H1 (cell line): ENCODE measurements at regions not wholly inside any gene's neighbourhood (a gene's known extent, or its start where the extent isn't known, plus 50 kb on each side); places are given as distances from the start of the nearest gene placed in this dataset.

ENCODE experiments used
- CTCF ChIA-PET: fragments of 300-600 bp; sonication (Branson Sonifier 250); formaldehyde crosslinking; loops from one replicate; lab custom pipeline; 2021; ENCODE audit not compliant: partially characterized antibody; lab: Charles Lee
- POLR2A ChIA-PET: fragments of 300-600 bp; sonication (Branson Sonifier 250); formaldehyde crosslinking; loops from one replicate; lab custom pipeline; 2021; ENCODE audit warnings: inconsistent platforms; ENCODE audit not compliant: partially characterized antibody; lab: Charles Lee
- DNase-seq, 2 experiments: peaks; one replicate each; pipeline versions ENCODE4 v3.0.0 to v3.0.0-alpha.2; 2010 to 2022; ENCODE audit warnings: low spot score in 2 of 2, low read depth in 1 of 2, mixed read lengths in 1 of 2
- FAIRE-seq: peaks from 2 replicates; lab custom pipeline; 2011; peaks lifted over from hg19 to GRCh38; lab: Jason Lieb, UNC
- H2AFZ ChIP-seq: 2 replicates; pipeline ENCODE4 v1.8.1; 2012; ENCODE audit warnings: low read length, inconsistent platforms
- H2AK5ac ChIP-seq: 2 replicates; pipeline ENCODE4 v1.6.1; 2013; ENCODE audit warnings: low read depth, low read length
- H2BK120ac ChIP-seq: replicated peaks from 2 replicates; pipeline ENCODE3; 2013; ENCODE audit warnings: low read depth, low read length, inconsistent platforms
- H2BK12ac ChIP-seq: 2 replicates; pipeline ENCODE4 v1.6.1; 2013; ENCODE audit warnings: low read depth, low read length
- H2BK15ac ChIP-seq: 2 replicates; pipeline ENCODE4 v1.6.1; 2013; ENCODE audit warnings: low read length
- H2BK20ac ChIP-seq: 2 replicates; pipeline ENCODE4 v1.6.1; 2013; ENCODE audit warnings: low read length
- H2BK5ac ChIP-seq: 2 replicates; pipeline ENCODE4 v1.6.1; 2013; ENCODE audit warnings: low read depth, low read length
- H3K14ac ChIP-seq: 2 replicates; pipeline ENCODE4 v1.6.1; 2013; ENCODE audit warnings: inconsistent platforms; ENCODE audit not compliant: insufficient read length
- H3K18ac ChIP-seq: 2 replicates; pipeline ENCODE4 v1.6.1; 2013; ENCODE audit warnings: low read length; ENCODE audit errors: extremely low read depth
- H3K23ac ChIP-seq: 2 replicates; pipeline ENCODE4 v1.6.1; 2013; ENCODE audit warnings: inconsistent platforms; ENCODE audit not compliant: insufficient read length
- H3K23me2 ChIP-seq: 2 replicates; pipeline ENCODE4 v1.6.1; 2013; ENCODE audit warnings: low read depth, low read length
- H3K27ac ChIP-seq: 2 replicates; pipeline ENCODE4 v1.6.1; 2011; ENCODE audit warnings: low read depth, low read length, inconsistent platforms
- H3K27me3 ChIP-seq, 4 experiments: replicated peaks in 1 of 4; 1 replicate in 1 of 4; 2 replicates in 3 of 4; pipeline versions ENCODE4 v1.6.1 to v1.8.1; 2011 to 2013; ENCODE audit warnings: low read length in 3 of 4, mild to moderate bottlenecking in 3 of 4, inconsistent platforms in 2 of 4, mixed read lengths in 2 of 4, moderate library complexity in 1 of 4; ENCODE audit not compliant: control insufficient read depth in 3 of 4, insufficient read depth in 3 of 4; ENCODE audit errors: extremely low read depth in 1 of 4
- H3K36me3 ChIP-seq, 4 experiments: 2 replicates each; pipeline versions ENCODE4 v1.6.1 to v1.8.1; 2011 to 2013; ENCODE audit warnings: mild to moderate bottlenecking in 4 of 4, low read length in 3 of 4, moderate library complexity in 2 of 4, control low read depth in 1 of 4, inconsistent platforms in 1 of 4; ENCODE audit not compliant: insufficient read depth in 4 of 4, control insufficient read depth in 2 of 4
- H3K4ac ChIP-seq: replicated peaks from 2 replicates; pipeline ENCODE3; 2013; ENCODE audit warnings: low read length, low read depth, mixed read lengths, inconsistent platforms; ENCODE audit not compliant: insufficient read length
- H3K4me1 ChIP-seq, 4 experiments: replicated peaks in 1 of 4; 1 replicate in 1 of 4; 2 replicates in 3 of 4; pipeline versions ENCODE4 v1.6.1 to v1.8.1; 2011 to 2013; ENCODE audit warnings: low read length in 3 of 4, inconsistent platforms in 2 of 4, mixed read lengths in 1 of 4; ENCODE audit not compliant: insufficient read depth in 4 of 4, control insufficient read depth in 3 of 4
- H3K4me2 ChIP-seq, 2 experiments: 2 replicates each; pipeline versions ENCODE4 v1.6.1 to v1.8.1; 2011 to 2013; ENCODE audit warnings: low read depth in 2 of 2, low read length in 2 of 2, control low read depth in 1 of 2, inconsistent platforms in 1 of 2, mild to moderate bottlenecking in 1 of 2; ENCODE audit not compliant: insufficient read depth in 1 of 2
- H3K4me3 ChIP-seq, 4 experiments: fragments of 200-600, 300-600 bp in 1 of 4; sonication (generic), shearing (Covaris generic), sonication (Bioruptor Twin) in 1 of 4; 2 replicates each; pipeline versions ENCODE4 v1.5.1 to v1.8.1; 2011 to 2016; ENCODE audit warnings: low read length in 4 of 4, low read depth in 3 of 4, control low read depth in 2 of 4, inconsistent platforms in 2 of 4, mild to moderate bottlenecking in 2 of 4, mixed read lengths in 1 of 4, moderate library complexity in 1 of 4; ENCODE audit not compliant: insufficient read depth in 2 of 4; ENCODE audit errors: extremely low read depth in 1 of 4
- H3K56ac ChIP-seq: replicated peaks from 2 replicates; pipeline ENCODE3; 2013; ENCODE audit warnings: low read depth, mild to moderate bottlenecking, mixed read lengths, low read length, inconsistent platforms; ENCODE audit not compliant: insufficient read length
- H3K79me1 ChIP-seq: 2 replicates; pipeline ENCODE4 v1.6.1; 2013; ENCODE audit warnings: low read depth, low read length, control low read depth
- H3K79me2 ChIP-seq, 2 experiments: 2 replicates each; pipeline versions ENCODE4 v1.6.1 to v1.8.1; 2012 to 2013; ENCODE audit warnings: low read length in 2 of 2, mild to moderate bottlenecking in 2 of 2, inconsistent platforms in 1 of 2; ENCODE audit not compliant: insufficient read depth in 2 of 2, control insufficient read depth in 1 of 2
- H3K9ac ChIP-seq, 4 experiments: replicated peaks in 1 of 4; 1 replicate in 1 of 4; 2 replicates in 3 of 4; pipeline versions ENCODE4 v1.6.1 to v1.8.1; 2011 to 2013; ENCODE audit warnings: low read depth in 3 of 4, low read length in 3 of 4, control low read depth in 2 of 4, mild to moderate bottlenecking in 2 of 4, moderate library complexity in 2 of 4, inconsistent platforms in 1 of 4; ENCODE audit errors: extremely low read depth in 1 of 4
- H3K9me3 ChIP-seq, 2 experiments: 2 replicates each; pipeline versions ENCODE4 v1.6.1 to v1.8.1; 2012 to 2013; ENCODE audit warnings: mild to moderate bottlenecking in 2 of 2, moderate library complexity in 2 of 2, control low read depth in 1 of 2, inconsistent platforms in 1 of 2, low read depth in 1 of 2, low read length in 1 of 2, mixed read lengths in 1 of 2; ENCODE audit not compliant: insufficient read depth in 2 of 2
- H4K20me1 ChIP-seq, 2 experiments: replicated peaks in 1 of 2; 2 replicates each; pipeline versions ENCODE3 to v1.8.1; 2011 to 2013; ENCODE audit warnings: inconsistent platforms in 2 of 2, low read length in 2 of 2, mild to moderate bottlenecking in 1 of 2; ENCODE audit not compliant: insufficient read depth in 2 of 2, control insufficient read depth in 1 of 2
- H4K5ac ChIP-seq: 2 replicates; pipeline ENCODE4 v1.6.1; 2013; ENCODE audit warnings: low read length, low read depth, mixed read lengths, inconsistent platforms; ENCODE audit not compliant: insufficient read length
- H4K8ac ChIP-seq: 2 replicates; pipeline ENCODE4 v1.8.0; 2013; ENCODE audit warnings: mild to moderate bottlenecking, moderate library complexity, low read length, inconsistent platforms; ENCODE audit not compliant: insufficient read depth; ENCODE audit errors: extremely low read depth
- H4K91ac ChIP-seq: replicated peaks from 2 replicates; pipeline ENCODE3; 2013; ENCODE audit warnings: low read length, mixed read lengths, inconsistent platforms; ENCODE audit not compliant: insufficient read length
- FOSL1 ChIP-seq: IDR thresholded peaks from 2 replicates; pipeline ENCODE4 v1.6.1; 2011; ENCODE audit warnings: mild to moderate bottlenecking, low read depth, low read length, moderate library complexity; ENCODE audit not compliant: insufficient read depth
- SIX5 ChIP-seq: IDR thresholded peaks from 2 replicates; pipeline ENCODE4 v1.6.1; 2011; ENCODE audit warnings: mild to moderate bottlenecking, low read depth, low read length
- SP2 ChIP-seq: IDR thresholded peaks from 2 replicates; pipeline ENCODE4 v1.6.1; 2012; ENCODE audit warnings: mild to moderate bottlenecking, low read length, inconsistent platforms
- TAF1 ChIP-seq: IDR thresholded peaks from 2 replicates; pipeline ENCODE4 v1.6.1; 2011; ENCODE audit warnings: mild to moderate bottlenecking, low read depth, low read length
- WGBS, 2 experiments: shearing (Covaris generic) in 1 of 2; methylation state at CpG; one replicate each; pipeline versions ENCODE4 v1.1.6 to v1.1.7; 2013 to 2015; ENCODE audit warnings: low lambda C conversion rate in 2 of 2, mixed read lengths in 2 of 2, inconsistent platforms in 1 of 2, low coverage in 1 of 2, missing lambda C conversion rate in 1 of 2; ENCODE audit not compliant: insufficient replicate concordance in 2 of 2, insufficient coverage in 1 of 2, insufficient read length in 1 of 2; ENCODE audit errors: extremely low coverage in 1 of 2, missing lambda C conversion rate in 1 of 2; 5-methylcytosine and 5-hydroxymethylcytosine counted together

DNA sequence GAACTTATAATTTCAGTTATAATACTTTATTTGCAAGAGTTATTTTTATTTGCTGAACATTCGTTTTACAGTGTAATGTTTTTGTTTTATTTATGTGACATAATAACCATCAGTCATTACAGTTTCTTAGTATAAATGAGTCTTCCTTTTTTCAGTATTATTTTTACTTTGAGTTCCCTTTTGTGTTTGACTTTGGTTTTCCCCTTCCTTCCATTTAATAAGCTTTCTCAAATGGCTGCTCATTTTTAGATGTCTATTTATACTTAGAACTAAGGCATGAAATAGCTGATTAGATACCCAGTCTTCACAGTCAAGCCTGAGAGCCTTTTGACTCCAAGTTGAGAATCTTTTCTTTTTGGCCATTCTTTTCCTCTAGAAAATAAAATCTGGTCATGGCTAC lies 404.5 kb downstream of the LRFN5 start:
- Histone ChIP-seq H3K4me1 (no peaks in the 10 kb centered on the region), H2AK5ac (no peak overlapping the region), H3K4me3 (no peak overlapping the region), H2BK12ac (no peak overlapping the region), H3K36me3 (no peaks in the 10 kb centered on the region), H2BK20ac (no peak overlapping the region), H3K79me2 (no peaks in the 10 kb centered on the region), H2BK120ac (no peak overlapping the region), H3K4ac (no peak overlapping the region), H3K27ac (no peak overlapping the region), H3K14ac (no peak overlapping the region), H3K79me1 (no peaks in the 10 kb centered on the region), H2BK15ac (no peak overlapping the region), H3K9ac (no peak overlapping the region), H4K91ac (no peak overlapping the region), H4K20me1 (no peaks in the 10 kb centered on the region), H3K27me3 (no peaks in the 10 kb centered on the region), H3K4me2 (no peak overlapping the region), H4K5ac (no peak overlapping the region), H4K8ac (no peak overlapping the region), H2AFZ (no peak overlapping the region), H2BK5ac (no peak overlapping the region), H3K18ac (no peak overlapping the region), H3K23ac (no peak overlapping the region), H3K23me2 (no peaks in the 10 kb centered on the region), H3K56ac (no peak overlapping the region), H3K9me3 (no peaks in the 10 kb centered on the region)
- no peak for FAIRE-seq
- ChIA-PET POLR2A (no interaction called here), CTCF (no interaction called here)
- WGBS, 2 experiments = 71% methylated on average over 1 of the region's 1 CpG; no CpG with 5 or more reads in 1 of the 2 experiments
- no peak for DNase-seq
- TF ChIP-seq SP2 = no peak
- TF ChIP-seq FOSL1 = no peak
- TF ChIP-seq TAF1 = no peak
- TF ChIP-seq SIX5 = no peak
